ENCODE measurements at regions not wholly inside any gene's neighbourhood (a gene's known extent, or its start where the extent isn't known, plus 50 kb on each side); places are given as distances from the start of the nearest gene placed in this dataset.

- no peak for TF ChIP-seq CTCF (IDR thresholded peaks at IDR 0.05)
- TF ChIP-seq EP300 (IDR thresholded peaks at IDR 0.05), result no peak
Measured at GRCh38 chr1:157272264-157272663, 134.1 kb upstream of the ETV3 start.
